GM12878 (cell line): ENCODE measurements at regions not wholly inside any gene's neighbourhood (a gene's known extent, or its start where the extent isn't known, plus 50 kb on each side); places are given as distances from the start of the nearest gene placed in this dataset.
A peak's percentile ranks its signal among the peaks of the same experiment; 100 is the strongest.

ENCODE experiments used
- ATAC-seq: fragments of 200-7000 bp; cut with Tn5 transposase; 3 replicates; pipeline ENCODE4 v1.9.1; 2020; ENCODE audit warnings: mild to moderate bottlenecking, moderate library complexity
- BruUV-seq: library from RNA; stranded (reverse); fragments of 400-500 nt; replicated peaks from 2 replicates; lab custom pipeline; 2021; lab: Mats Ljungman, UMichigan
- CTCF ChIA-PET: fragments of 300-600 bp; sonication (Branson Sonifier 250); formaldehyde crosslinking; extraction: SDS; loops from one replicate; lab custom pipeline; 2021; ENCODE audit warnings: inconsistent platforms; lab: Yijun Ruan, JAX
- POLR2A ChIA-PET: fragments of 350-600 bp; formaldehyde crosslinking; extraction: SDS; loops from one replicate; lab custom pipeline; 2021; ENCODE audit warnings: inconsistent platforms; lab: Charles Lee
- RAD21 ChIA-PET: fragments of 300-600 bp; sonication (Branson Sonifier 250); formaldehyde crosslinking; loops from one replicate; lab custom pipeline; 2023; ENCODE audit warnings: antibody characterized with exemption; ENCODE audit not compliant: unreplicated experiment; lab: Charles Lee
- SMC1A ChIA-PET: fragments of 300-600 bp; sonication (Branson Sonifier 250); formaldehyde crosslinking; loops from one replicate; lab custom pipeline; 2023; ENCODE audit not compliant: unreplicated experiment, uncharacterized antibody; lab: Charles Lee
- DNase-seq: peaks from one replicate; pipeline ENCODE4 v3.0.0-alpha.2; 2011; ENCODE audit warnings: low read depth, low spot score
- FAIRE-seq: peaks from 3 replicates; lab custom pipeline; 2011; peaks lifted over from hg19 to GRCh38; lab: Jason Lieb, UNC
- H2AFZ ChIP-seq: 2 replicates; pipeline ENCODE4 v1.6.0; 2011; ENCODE audit warnings: low read depth, low read length, control low read depth; ENCODE audit not compliant: control insufficient read depth
- H3K27ac ChIP-seq: 2 replicates; pipeline ENCODE4 v1.5.1; 2011; ENCODE audit warnings: control low read depth; ENCODE audit not compliant: control insufficient read depth, insufficient read depth
- H3K27me3 ChIP-seq, 2 experiments: replicated peaks in 1 of 2; 2 replicates each; pipeline versions ENCODE4 v1.6.0 to v1.6.1; 2011; ENCODE audit warnings: low read length in 1 of 2; ENCODE audit not compliant: control insufficient read depth in 2 of 2, insufficient read depth in 2 of 2
- H3K36me3 ChIP-seq, 2 experiments: 2 replicates each; pipeline ENCODE4 v1.5.1; 2011; ENCODE audit warnings: low read length in 1 of 2; ENCODE audit not compliant: control insufficient read depth in 2 of 2, insufficient read depth in 2 of 2
- H3K4me1 ChIP-seq: 2 replicates; pipeline ENCODE4 v1.6.1; 2011; ENCODE audit warnings: mild to moderate bottlenecking, low read length, moderate library complexity, mixed read lengths; ENCODE audit not compliant: control insufficient read depth, insufficient read depth
- H3K4me2 ChIP-seq: 2 replicates; pipeline ENCODE4 v1.6.0; 2011; ENCODE audit warnings: control low read depth; ENCODE audit not compliant: control insufficient read depth, insufficient read depth
- H3K4me3 ChIP-seq: fragments of 200-600 bp; sonication (generic); 2 replicates; pipeline ENCODE4 v1.5.1; 2016
- H3K79me2 ChIP-seq: 2 replicates; pipeline ENCODE4 v1.6.0; 2011; ENCODE audit warnings: low read length; ENCODE audit not compliant: control insufficient read depth, insufficient read depth
- H3K9ac ChIP-seq: 2 replicates; pipeline ENCODE4 v1.8.0; 2011; ENCODE audit warnings: low read length, control low read depth, mixed read lengths; ENCODE audit not compliant: control insufficient read depth, insufficient read depth
- H3K9me3 ChIP-seq: replicated peaks from 3 replicates; pipeline ENCODE4 v1.5.1; 2011; ENCODE audit warnings: mild to moderate bottlenecking, low read length; ENCODE audit not compliant: control insufficient read depth, insufficient read depth
- H4K20me1 ChIP-seq: 2 replicates; pipeline ENCODE4 v1.6.0; 2011; ENCODE audit not compliant: control insufficient read depth, insufficient read depth
- ATF2 ChIP-seq: IDR thresholded peaks from 2 replicates; pipeline ENCODE4 v1.6.1; 2012; ENCODE audit warnings: low read length, inconsistent platforms
- CHD1 ChIP-seq: IDR thresholded peaks from 2 replicates; pipeline ENCODE4 v1.6.1; 2012; ENCODE audit warnings: low read depth, low read length, improper control_type of control experiment
- E2F4 ChIP-seq: IDR thresholded peaks from 2 replicates; pipeline ENCODE4 v1.6.1; 2012; ENCODE audit warnings: low read depth, low read length, improper control_type of control experiment
- HCFC1 ChIP-seq: fragments of 150-350 bp; IDR thresholded peaks from 2 replicates; pipeline ENCODE4 v1.6.1; 2014; ENCODE audit warnings: low read length
- HSF1 ChIP-seq: fragments of 150-350 bp; IDR thresholded peaks from 2 replicates; pipeline ENCODE4 v1.6.1; 2014; ENCODE audit warnings: mild to moderate bottlenecking, low read depth, low read length
- POLR2AphosphoS2 ChIP-seq: IDR thresholded peaks from 2 replicates; pipeline ENCODE4 v1.6.1; 2011; ENCODE audit warnings: low read depth, mild to moderate bottlenecking, low read length, improper control_type of control experiment, moderate library complexity
- RELB ChIP-seq: fragments of 450-650 bp; IDR thresholded peaks from 2 replicates; pipeline ENCODE4 v1.6.1; 2017; ENCODE audit warnings: low read depth, mild to moderate bottlenecking, moderate library complexity
- SMC3 ChIP-seq: IDR thresholded peaks from 2 replicates; pipeline ENCODE4 v1.6.1; 2011; ENCODE audit warnings: low read length, improper control_type of control experiment, borderline replicate concordance
- SPI1 ChIP-seq: IDR thresholded peaks from 2 replicates; pipeline ENCODE4 v1.6.1; 2011; ENCODE audit warnings: low read depth, mild to moderate bottlenecking, low read length, moderate library complexity, borderline replicate concordance; ENCODE audit not compliant: insufficient read depth
- TCF3 ChIP-seq: IDR thresholded peaks from 2 replicates; pipeline ENCODE4 v1.6.1; 2012; ENCODE audit warnings: low read depth, mild to moderate bottlenecking, low read length, borderline replicate concordance; ENCODE audit not compliant: insufficient read depth
- TCF7 ChIP-seq: IDR thresholded peaks from 2 replicates; pipeline ENCODE4 v1.6.1; 2014; ENCODE audit warnings: antibody characterized with exemption, borderline replicate concordance
- YBX1 ChIP-seq: fragments of 450-650 bp; IDR thresholded peaks from 2 replicates; pipeline ENCODE4 v1.6.1; 2016; ENCODE audit warnings: antibody characterized with exemption
- WGBS: methylation state at CpG from one replicate; pipeline ENCODE4 v1.1.6; 2016; ENCODE audit warnings: low lambda C conversion rate; ENCODE audit not compliant: insufficient replicate concordance, insufficient coverage; ENCODE audit errors: missing lambda C conversion rate; 5-methylcytosine and 5-hydroxymethylcytosine counted together
- in situ Hi-C: fragments of 300-500 bp; cut with MboI; formaldehyde crosslinking; loops from 9 replicates; pipeline ENCODE4 v1.14.3; 2018; ENCODE audit warnings: mixed read lengths
- intact Hi-C: fragments of 100-400 bp; cut with micrococcal nuclease; formaldehyde crosslinking; loops from one replicate; pipeline ENCODE4 v1.14.2; 2022; ENCODE audit not compliant: unreplicated experiment

DNA sequence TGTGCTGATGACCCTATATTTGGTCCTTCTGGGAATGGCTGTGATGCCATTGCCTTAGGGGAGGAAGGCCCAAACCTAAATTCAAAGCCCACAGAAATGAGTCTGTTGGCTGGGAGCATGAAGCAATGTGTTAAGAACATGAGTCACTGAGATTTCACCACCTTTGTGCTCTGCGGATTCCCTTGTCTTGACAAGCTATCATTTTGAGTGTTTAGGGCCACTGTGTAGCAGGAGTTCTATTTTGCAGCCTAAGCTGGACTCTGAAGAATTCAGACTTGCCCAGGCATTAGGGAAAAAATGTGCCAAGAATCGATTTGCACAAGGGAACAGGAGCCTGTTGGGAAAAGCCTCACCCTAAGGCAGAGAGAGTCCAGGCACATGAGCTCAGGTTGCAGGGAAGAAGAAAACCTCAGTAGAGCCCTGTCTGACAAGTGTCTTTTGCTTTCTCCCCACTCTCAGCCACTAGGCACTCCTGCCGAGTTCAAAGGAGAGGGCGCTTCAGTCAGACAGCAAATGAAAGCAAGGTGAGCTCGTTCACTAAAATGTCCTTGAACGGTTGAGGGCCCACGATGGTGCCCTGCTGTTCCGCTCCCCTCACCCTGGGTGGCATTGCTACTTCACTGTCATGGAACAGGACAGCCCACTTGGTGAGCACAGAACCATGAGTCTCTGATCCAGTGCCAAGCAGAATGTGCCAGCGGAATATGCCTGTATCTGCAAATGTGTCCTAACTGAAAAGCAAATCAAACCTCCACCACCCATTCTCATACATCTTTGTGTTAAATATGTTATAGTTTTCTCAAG lies 93.6 kb downstream of the PRLHR start:
- FAIRE-seq, result peak; percentile 38
- Histone ChIP-seq H4K20me1 (no peaks in the 10 kb centered on the region), H3K79me2 (no peaks in the 10 kb centered on the region), H3K4me1 (no peaks in the 10 kb centered on the region), H3K4me3 (no peak overlapping the region), H3K27me3 (no peaks in the 10 kb centered on the region), H3K9ac (no peak overlapping the region), H2AFZ (no peak overlapping the region), H3K27ac (no peak overlapping the region), H3K4me2 (no peak overlapping the region), H3K36me3 (no peaks in the 10 kb centered on the region), H3K9me3 (no peaks in the 10 kb centered on the region)
- in situ Hi-C loops, result no loop called here
- SMC1A ChIA-PET, result no interaction called here
- RAD21 ChIA-PET, result no interaction called here
- POLR2A ChIA-PET, result no interaction called here
- TF ChIP-seq SMC3 (no peak), TCF3 (no peak), E2F4 (no peak), TCF7 (no peak), YBX1 (no peak), POLR2AphosphoS2 (no peak)
- no peak for DNase-seq
- intact Hi-C loops, result no loop called here
- no TSS peak for BruUV-seq
- CTCF ChIA-PET, result no interaction called here
- ATAC-seq, result no peak
- WGBS, result 27% methylated on average over 9 of the region's 9 CpGs

- intact Hi-C loops (no loop called here), in situ Hi-C loops (no loop called here)
- Histone ChIP-seq H3K79me2 (no peaks in the 10 kb centered on the region), H3K4me2 (no peak overlapping the region), H3K27me3 (no peaks in the 10 kb centered on the region), H2AFZ (no peak overlapping the region), H3K27ac (no peak overlapping the region), H3K9ac (no peak overlapping the region), H4K20me1 (no peaks in the 10 kb centered on the region), H3K4me1 (no peaks in the 10 kb centered on the region), H3K36me3 (no peaks in the 10 kb centered on the region), H3K4me3 (no peak overlapping the region), H3K9me3 (no peaks in the 10 kb centered on the region)
- DNase-seq (no peak), FAIRE-seq (no peak), ATAC-seq (no peak)
- ChIA-PET SMC1A (no interaction called here), RAD21 (no interaction called here), POLR2A (no interaction called here), CTCF (no interaction called here)
- WGBS, result 29% methylated on average over 6 of the region's 6 CpGs
- BruUV-seq, result no TSS peak
- TF ChIP-seq RELB, result no peak
- no peak for TF ChIP-seq HSF1
- TF ChIP-seq ATF2, result no peak
- TF ChIP-seq HCFC1, result no peak
- no peak for TF ChIP-seq CHD1
- TF ChIP-seq YBX1, result no peak
- TF ChIP-seq SPI1, result no peak
Observed at GRCh38 chr10:118501171-118501570, 94.3 kb downstream of the PRLHR start.
